GM18511 (cell line): ENCODE measurements at regions not wholly inside any gene's neighbourhood (a gene's known extent, or its start where the extent isn't known, plus 50 kb on each side); places are given as distances from the start of the nearest gene placed in this dataset.

Experiments
- ATAC-seq: cut with Tn5 transposase; IDR thresholded peaks from one replicate; pipeline ENCODE4 v1.9.1; 2021; ENCODE audit warnings: mild to moderate bottlenecking, moderate library complexity; ENCODE audit not compliant: unreplicated experiment

- ATAC-seq = no peak
These were observed 1624.1 kb upstream of the ZEB2 start for GRCh38 chr2:146143971-146144370.

GRCh38 chr2:146138820-146139219 is 1618.9 kb upstream of the ZEB2 start:
- ATAC-seq = no peak

- ATAC-seq = no peak
These were observed 1615.3 kb upstream of the ZEB2 start for GRCh38 chr2:146135245-146135644.

GRCh38 chr2:146131785-146132184 is 1611.9 kb upstream of the ZEB2 start:
- no peak for ATAC-seq

- ATAC-seq = no peak
These were observed 1611.1 kb upstream of the ZEB2 start for GRCh38 chr2:146131048-146131447.

- ATAC-seq = no peak
These were observed 1610.4 kb upstream of the ZEB2 start for GRCh38 chr2:146130290-146130689.

GRCh38 chr2:146129231-146129630 is 1609.3 kb upstream of the ZEB2 start:
- no peak for ATAC-seq

- no peak for ATAC-seq
These were observed 1608.3 kb upstream of the ZEB2 start for GRCh38 chr2:146128216-146128615.

- no peak for ATAC-seq
These were observed 1605.6 kb upstream of the ZEB2 start for GRCh38 chr2:146125551-146125950.

- ATAC-seq = no peak
These were observed 1604.8 kb upstream of the ZEB2 start for GRCh38 chr2:146124741-146125140.

GRCh38 chr2:146123714-146124113 is 1603.8 kb upstream of the ZEB2 start:
- ATAC-seq = no peak

GRCh38 chr2:146123256-146123655 is 1603.3 kb upstream of the ZEB2 start:
- ATAC-seq = no peak

- ATAC-seq = no peak
These were observed 1599.7 kb upstream of the ZEB2 start for GRCh38 chr2:146119586-146119985.

GRCh38 chr2:146108993-146109392 is 1589.1 kb upstream of the ZEB2 start:
- no peak for ATAC-seq

GRCh38 chr2:146094185-146094584 is 1574.3 kb upstream of the ZEB2 start:
- ATAC-seq = no peak

- ATAC-seq = no peak
These were observed 1561.5 kb upstream of the ZEB2 start for GRCh38 chr2:146081459-146081858.

- ATAC-seq = no peak
These were observed 1561.0 kb upstream of the ZEB2 start for GRCh38 chr2:146080925-146081324.

GRCh38 chr2:146079216-146079615 is 1559.3 kb upstream of the ZEB2 start:
- ATAC-seq = no peak

- no peak for ATAC-seq
These were observed 1557.2 kb upstream of the ZEB2 start for GRCh38 chr2:146077156-146077555.

- ATAC-seq = no peak
These were observed 1548.1 kb upstream of the ZEB2 start for GRCh38 chr2:146068051-146068450.

GRCh38 chr2:146048141-146048540 is 1528.2 kb upstream of the ZEB2 start:
- no peak for ATAC-seq

- no peak for ATAC-seq
These were observed 1521.5 kb upstream of the ZEB2 start for GRCh38 chr2:146041274-146041910.

GRCh38 chr2:146040051-146040450 is 1520.1 kb upstream of the ZEB2 start:
- ATAC-seq = no peak
